ENCODE measurements at regions not wholly inside any gene's neighbourhood (a gene's known extent, or its start where the extent isn't known, plus 50 kb on each side); places are given as distances from the start of the nearest gene placed in this dataset.

GRCh38 chr2:78602862-78603261, 422.6 kb upstream of the REG3G start:
- Mint-ChIP-seq H3K9me3 (no peaks in the 10 kb centered on the region), H3K4me3 (no peak overlapping the region), H3K27ac (no peak overlapping the region), H3K27me3 (ENCODE audit: low read depth) (no peaks in the 10 kb centered on the region), H3K4me1 (no peaks in the 10 kb centered on the region), H3K36me3 (ENCODE audit: low read depth) (no peaks in the 10 kb centered on the region)
- TF ChIP-seq CTCF (IDR thresholded peaks at IDR 0.05; ENCODE audit: unreplicated experiment in 3 of 3), result no peak

GRCh38 chr2:78606895-78607294, 418.6 kb upstream of the REG3G start:
- Mint-ChIP-seq H3K27ac (no peak overlapping the region), H3K4me1 (no peaks in the 10 kb centered on the region), H3K36me3 (ENCODE audit: low read depth) (no peaks in the 10 kb centered on the region), H3K9me3 (no peaks in the 10 kb centered on the region), H3K27me3 (ENCODE audit: low read depth) (no peaks in the 10 kb centered on the region), H3K4me3 (no peak overlapping the region)
- TF ChIP-seq CTCF (IDR thresholded peaks at IDR 0.05; ENCODE audit: unreplicated experiment in 3 of 3), result no peak

GRCh38 chr2:78614726-78615125, 410.8 kb upstream of the REG3G start:
- no peak overlapping the region for H3K27ac Mint-ChIP-seq
- peaks cover 5% of the 10 kb centered on the region for H3K27me3 Mint-ChIP-seq (ENCODE audit: low read depth)
- H3K4me3 Mint-ChIP-seq, result no peak overlapping the region
- no peaks in the 10 kb centered on the region for H3K36me3 Mint-ChIP-seq (ENCODE audit: low read depth)
- H3K9me3 Mint-ChIP-seq, result no peaks in the 10 kb centered on the region
- TF ChIP-seq CTCF (IDR thresholded peaks at IDR 0.05; ENCODE audit: unreplicated experiment in 3 of 3), result no peak
- no peaks in the 10 kb centered on the region for H3K4me1 Mint-ChIP-seq

GRCh38 chr2:78615956-78616355, 409.5 kb upstream of the REG3G start:
- H3K36me3 Mint-ChIP-seq (ENCODE audit: low read depth), result no peaks in the 10 kb centered on the region
- H3K4me1 Mint-ChIP-seq, result no peaks in the 10 kb centered on the region
- no peak overlapping the region for H3K27ac Mint-ChIP-seq
- peaks cover 5% of the 10 kb centered on the region for H3K27me3 Mint-ChIP-seq (ENCODE audit: low read depth)
- H3K9me3 Mint-ChIP-seq, result no peaks in the 10 kb centered on the region
- no peak overlapping the region for H3K4me3 Mint-ChIP-seq
- TF ChIP-seq CTCF (IDR thresholded peaks at IDR 0.05; ENCODE audit: unreplicated experiment in 3 of 3), result no peak

GRCh38 chr2:78634425-78634824, 391.1 kb upstream of the REG3G start:
- Mint-ChIP-seq H3K36me3 (ENCODE audit: low read depth) (no peaks in the 10 kb centered on the region), H3K4me1 (no peaks in the 10 kb centered on the region), H3K4me3 (no peak overlapping the region), H3K27ac (no peak overlapping the region), H3K27me3 (ENCODE audit: low read depth) (no peaks in the 10 kb centered on the region), H3K9me3 (peaks cover 4% of the 10 kb centered on the region)
- TF ChIP-seq CTCF (IDR thresholded peaks at IDR 0.05; ENCODE audit: unreplicated experiment in 3 of 3), result no peak

GRCh38 chr2:78644854-78645253, 380.6 kb upstream of the REG3G start:
- H3K4me3 Mint-ChIP-seq, result no peak overlapping the region
- H3K9me3 Mint-ChIP-seq, result no peaks in the 10 kb centered on the region

More at GRCh38 chr2:78644854-78645253, 380.6 kb upstream of the REG3G start:
- Mint-ChIP-seq H3K4me1 (no peaks in the 10 kb centered on the region), H3K27me3 (ENCODE audit: low read depth) (no peaks in the 10 kb centered on the region), H3K36me3 (ENCODE audit: low read depth) (no peaks in the 10 kb centered on the region), H3K27ac (no peak overlapping the region)
- no peak for TF ChIP-seq CTCF (IDR thresholded peaks at IDR 0.05; ENCODE audit: unreplicated experiment in 3 of 3)

Data from nephron (organoid).